ENCODE measurements at regions not wholly inside any gene's neighbourhood (a gene's known extent, or its start where the extent isn't known, plus 50 kb on each side); places are given as distances from the start of the nearest gene placed in this dataset.

GRCh38 chr20:40108321-40108720 is 580.7 kb downstream of the MAFB start:
- TF ChIP-seq POLR2A (IDR thresholded peaks at IDR 0.05; ENCODE audit: low read length): no peak
- no peak for TF ChIP-seq GATA1 (IDR thresholded peaks at IDR 0.05; ENCODE audit: low read depth, low read length)
